ENCODE measurements at regions not wholly inside any gene's neighbourhood (a gene's known extent, or its start where the extent isn't known, plus 50 kb on each side); places are given as distances from the start of the nearest gene placed in this dataset.

DNA sequence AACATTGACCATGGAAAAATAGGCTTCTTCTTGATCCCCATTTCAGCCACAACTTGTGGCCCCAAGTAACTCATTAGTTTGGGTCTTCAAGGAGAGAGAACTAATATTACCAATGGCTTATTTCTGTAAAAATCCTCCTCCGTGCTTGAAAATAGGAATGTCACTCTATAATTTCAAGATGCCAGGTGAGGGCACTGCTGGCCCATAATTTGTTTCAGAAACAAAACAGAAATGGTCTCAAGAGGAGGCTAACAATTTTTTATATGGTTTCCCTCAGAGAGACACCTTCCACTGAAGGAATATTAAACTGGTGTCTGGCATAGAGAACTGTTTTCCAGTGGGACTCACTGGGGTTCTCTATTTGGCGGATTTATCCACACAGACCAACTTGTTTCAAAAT is 437.0 kb upstream of the TRPC7 start:
- TF ChIP-seq POLR2AphosphoS5 (IDR thresholded peaks at IDR 0.05; ENCODE audit: low read depth, low read length) (no peak), POLR2A (IDR thresholded peaks at IDR 0.05; ENCODE audit: low read depth, low read length) (no peak)

All from GM12891 (cell line).